ENCODE measurements at regions not wholly inside any gene's neighbourhood (a gene's known extent, or its start where the extent isn't known, plus 50 kb on each side); places are given as distances from the start of the nearest gene placed in this dataset.

- no peak for DNase-seq
- Histone ChIP-seq H3K36me3 (no peaks in the 10 kb centered on the region), H3K27ac (no peak overlapping the region), H3K9me3 (no peaks in the 10 kb centered on the region), H3K4me1 (ENCODE audit: insufficient read depth) (no peaks in the 10 kb centered on the region), H3K27me3 (no peaks in the 10 kb centered on the region), H3K4me3 (no peak overlapping the region)
- intact Hi-C loops (cut with DNase I) = no loop called here
- TF ChIP-seq CTCF (IDR thresholded peaks at IDR 0.05) (no peak), POLR2A (IDR thresholded peaks at IDR 0.05) (no peak), EP300 (IDR thresholded peaks at IDR 0.05) (no peak)
Measured at GRCh38 chr1:229086091-229086490, 184.8 kb upstream of the RAB4A start.

- intact Hi-C loops (cut with DNase I) = no loop called here
- 17 to 18% (median 18%) methylated on average over 1 of the region's 1 CpG for WGBS, 3 donors
- no peaks in the 10 kb centered on the region for H3K9me3 ChIP-seq
- H3K36me3 ChIP-seq = no peaks in the 10 kb centered on the region
- H3K4me1 ChIP-seq (ENCODE audit: insufficient read depth) = no peaks in the 10 kb centered on the region
- no peak overlapping the region for H3K27ac ChIP-seq
- TF ChIP-seq CTCF (IDR thresholded peaks at IDR 0.05) (no peak), POLR2A (IDR thresholded peaks at IDR 0.05) (no peak), EP300 (IDR thresholded peaks at IDR 0.05) (no peak)
- no peaks in the 10 kb centered on the region for H3K27me3 ChIP-seq
- H3K4me3 ChIP-seq = no peak overlapping the region
- no peak for DNase-seq
Measured at GRCh38 chr1:229086686-229087085, 184.2 kb upstream of the RAB4A start.

GRCh38 chr1:229087339-229087738 lies 183.6 kb upstream of the RAB4A start:
- 69 to 83% (median 81%) methylated on average over 5 of the region's 5 CpGs for WGBS, 3 donors
- no peaks in the 10 kb centered on the region for H3K9me3 ChIP-seq
- intact Hi-C loops (cut with DNase I) = no loop called here
- no peak overlapping the region for H3K4me3 ChIP-seq
- no peaks in the 10 kb centered on the region for H3K27me3 ChIP-seq
- no peaks in the 10 kb centered on the region for H3K4me1 ChIP-seq (ENCODE audit: insufficient read depth)
- H3K36me3 ChIP-seq = no peaks in the 10 kb centered on the region
- H3K27ac ChIP-seq = no peak overlapping the region
- no peak for TF ChIP-seq CTCF (IDR thresholded peaks at IDR 0.05)
- TF ChIP-seq EP300 (IDR thresholded peaks at IDR 0.05) = no peak
- no peak for DNase-seq

GRCh38 chr1:229087906-229088305 lies 183.0 kb upstream of the RAB4A start:
- Histone ChIP-seq H3K4me1 (ENCODE audit: insufficient read depth) (no peaks in the 10 kb centered on the region), H3K9me3 (no peaks in the 10 kb centered on the region), H3K4me3 (no peak overlapping the region), H3K27me3 (no peaks in the 10 kb centered on the region), H3K27ac (no peak overlapping the region), H3K36me3 (no peaks in the 10 kb centered on the region)
- 65 to 82% (median 79%) methylated on average over 13 to 14 of the region's 14 CpGs for WGBS, 3 donors
- TF ChIP-seq EP300 (IDR thresholded peaks at IDR 0.05) = no peak
- TF ChIP-seq CTCF (IDR thresholded peaks at IDR 0.05) = no peak
- no peak for TF ChIP-seq POLR2A (IDR thresholded peaks at IDR 0.05)
- intact Hi-C loops (cut with DNase I) = no loop called here
- no peak for DNase-seq

GRCh38 chr1:229088711-229089110 lies 182.2 kb upstream of the RAB4A start:
- H3K9me3 ChIP-seq = no peaks in the 10 kb centered on the region
- no peaks in the 10 kb centered on the region for H3K36me3 ChIP-seq
- no peak for TF ChIP-seq CTCF (IDR thresholded peaks at IDR 0.05)
- TF ChIP-seq EP300 (IDR thresholded peaks at IDR 0.05) = no peak
- TF ChIP-seq POLR2A (IDR thresholded peaks at IDR 0.05) = no peak
- DNase-seq = no peak
- H3K27ac ChIP-seq = no peak overlapping the region
- intact Hi-C loops (cut with DNase I) = no loop called here
- no peak overlapping the region for H3K4me3 ChIP-seq
- no peaks in the 10 kb centered on the region for H3K27me3 ChIP-seq
- whole genome bisulfite sequencing, 3 donors = 80 to 99% (median 97%) methylated on average over 4 of the region's 4 CpGs
- no peaks in the 10 kb centered on the region for H3K4me1 ChIP-seq (ENCODE audit: insufficient read depth)

Measured in ovary (tissue), 7 donors.